ENCODE measurements at regions not wholly inside any gene's neighbourhood (a gene's known extent, or its start where the extent isn't known, plus 50 kb on each side); places are given as distances from the start of the nearest gene placed in this dataset.
"Not testable (repeated sequence)": the region's sequence is repeated elsewhere in the genome, so short reads cannot be mapped to it uniquely, and the experiment has no call there.

GRCh38 chr3:124075090-124075489, 83.2 kb upstream of the ROPN1 start:
- H3K27ac Mint-ChIP-seq; H3K4me1 Mint-ChIP-seq; H3K36me3 Mint-ChIP-seq; POLR2A ChIA-PET; H3K4me3 Mint-ChIP-seq; ATAC-seq (replicated peaks in 1 of 4); H3K4me3 ChIP-seq (ENCODE audit: control insufficient read depth in 1 of 2, extremely low read depth in 1 of 2, low read length in 1 of 2); DNase-seq; H3K9me3 Mint-ChIP-seq; CTCF ChIA-PET; H3K9me3 ChIP-seq; H3K36me3 ChIP-seq (ENCODE audit: control insufficient read depth in 2 of 2, extremely low read depth in 1 of 2, insufficient read depth in 1 of 2, low read length in 1 of 2); H3K27ac ChIP-seq (ENCODE audit: low read length); H3K4me1 ChIP-seq (ENCODE audit: control insufficient read depth in 1 of 2, extremely low read depth in 1 of 2, insufficient read depth in 2 of 2, low read length in 2 of 2): not testable (repeated sequence)
- H3K27me3 Mint-ChIP-seq: peaks cover 12 to 25% of the 10 kb centered on the region in 2 donors
- H3K27me3 ChIP-seq (replicated peaks in 1 of 2; ENCODE audit: control insufficient read depth in 2 of 2, extremely low read depth in 1 of 2, insufficient read depth in 2 of 2, low read length in 1 of 2): peaks cover 0 to 16% of the 10 kb centered on the region in 2 experiments
- no CpG with 5 or more reads among the region's 3 CpGs for WGBS (ENCODE audit: insufficient coverage)

- no peak overlapping the region for H3K27ac Mint-ChIP-seq
- Histone ChIP-seq H3K4me3 (ENCODE audit: control insufficient read depth in 1 of 2, extremely low read depth in 1 of 2, low read length in 1 of 2) (no peak overlapping the region), H3K27me3 (replicated peaks in 1 of 2; ENCODE audit: control insufficient read depth in 2 of 2, extremely low read depth in 1 of 2, insufficient read depth in 2 of 2, low read length in 1 of 2) (peaks cover 0 to 16% of the 10 kb centered on the region in 2 experiments), H3K9me3 (no peaks in the 10 kb centered on the region), H3K36me3 (ENCODE audit: control insufficient read depth in 2 of 2, extremely low read depth in 1 of 2, insufficient read depth in 1 of 2, low read length in 1 of 2) (no peaks in the 10 kb centered on the region), H3K27ac (ENCODE audit: low read length) (no peak overlapping the region), H3K4me1 (ENCODE audit: control insufficient read depth in 1 of 2, extremely low read depth in 1 of 2, insufficient read depth in 2 of 2, low read length in 2 of 2) (no peaks in the 10 kb centered on the region)
- no peak overlapping the region for H3K4me3 Mint-ChIP-seq
- no peaks in the 10 kb centered on the region for H3K4me1 Mint-ChIP-seq
- ATAC-seq (replicated peaks in 1 of 4) (no peak), DNase-seq (no peak)
- peaks cover 12 to 22% of the 10 kb centered on the region in 2 donors for H3K27me3 Mint-ChIP-seq
- WGBS (ENCODE audit: insufficient coverage): 86% methylated on average over 8 of the region's 9 CpGs
- ChIA-PET POLR2A (no interaction called here), CTCF (interaction anchor here in 1 of 2 donors (0.6 kb wide), 1 partner anchor 43 kb away, joined by 3 read pairs; no protein-coding TSS in a partner anchor)
- H3K9me3 Mint-ChIP-seq: no peaks in the 10 kb centered on the region
- H3K36me3 Mint-ChIP-seq: no peaks in the 10 kb centered on the region
Measured at GRCh38 chr3:124075753-124076152, 83.8 kb upstream of the ROPN1 start.

GRCh38 chr3:124076235-124076634, 84.3 kb upstream of the ROPN1 start:
- H3K9me3 Mint-ChIP-seq: no peaks in the 10 kb centered on the region
- no peaks in the 10 kb centered on the region for H3K4me1 ChIP-seq (ENCODE audit: control insufficient read depth in 1 of 2, extremely low read depth in 1 of 2, insufficient read depth in 2 of 2, low read length in 2 of 2)
- no peak for ATAC-seq (replicated peaks in 1 of 4)
- no peaks in the 10 kb centered on the region for H3K36me3 ChIP-seq (ENCODE audit: control insufficient read depth in 2 of 2, extremely low read depth in 1 of 2, insufficient read depth in 1 of 2, low read length in 1 of 2)
- CTCF ChIA-PET: interaction anchor here in 1 of 2 donors (0.6 kb wide), 1 partner anchor 43 kb away, joined by 3 read pairs; no protein-coding TSS in a partner anchor
- peaks cover 12 to 22% of the 10 kb centered on the region in 2 donors for H3K27me3 Mint-ChIP-seq
- no peak overlapping the region for H3K4me3 Mint-ChIP-seq
- POLR2A ChIA-PET: no interaction called here
- no peaks in the 10 kb centered on the region for H3K4me1 Mint-ChIP-seq
- H3K4me3 ChIP-seq (ENCODE audit: control insufficient read depth in 1 of 2, extremely low read depth in 1 of 2, low read length in 1 of 2): no peak overlapping the region
- H3K27ac Mint-ChIP-seq: no peak overlapping the region
- H3K36me3 Mint-ChIP-seq: no peaks in the 10 kb centered on the region
- peaks cover 0 to 16% of the 10 kb centered on the region in 2 experiments for H3K27me3 ChIP-seq (replicated peaks in 1 of 2; ENCODE audit: control insufficient read depth in 2 of 2, extremely low read depth in 1 of 2, insufficient read depth in 2 of 2, low read length in 1 of 2)
- no peak for DNase-seq
- no CpG with 5 or more reads among the region's 5 CpGs for WGBS (ENCODE audit: insufficient coverage)
- H3K9me3 ChIP-seq: no peaks in the 10 kb centered on the region
- no peak overlapping the region for H3K27ac ChIP-seq (ENCODE audit: low read length)

GRCh38 chr3:124078953-124079911, 87.3 kb upstream of the ROPN1 start:
- DNase-seq (peak in 1 of 35 experiments; percentile 29), ATAC-seq (replicated peaks in 1 of 4) (no peak)
- Histone ChIP-seq H3K9me3 (no peaks in the 10 kb centered on the region), H3K27me3 (replicated peaks in 1 of 2; ENCODE audit: control insufficient read depth in 2 of 2, extremely low read depth in 1 of 2, insufficient read depth in 2 of 2, low read length in 1 of 2) (peaks cover 0 to 14% of the 10 kb centered on the region in 2 experiments), H3K36me3 (ENCODE audit: control insufficient read depth in 2 of 2, extremely low read depth in 1 of 2, insufficient read depth in 1 of 2, low read length in 1 of 2) (no peaks in the 10 kb centered on the region), H3K4me3 (ENCODE audit: control insufficient read depth in 1 of 2, extremely low read depth in 1 of 2, low read length in 1 of 2) (no peak overlapping the region), H3K4me1 (ENCODE audit: control insufficient read depth in 1 of 2, extremely low read depth in 1 of 2, insufficient read depth in 2 of 2, low read length in 2 of 2) (no peaks in the 10 kb centered on the region), H3K27ac (ENCODE audit: low read length) (no peak overlapping the region)
- Mint-ChIP-seq H3K27ac (no peak overlapping the region), H3K4me1 (no peaks in the 10 kb centered on the region), H3K9me3 (no peaks in the 10 kb centered on the region), H3K36me3 (no peaks in the 10 kb centered on the region), H3K27me3 (peaks cover 12 to 14% of the 10 kb centered on the region in 2 donors), H3K4me3 (no peak overlapping the region)
- WGBS (ENCODE audit: insufficient coverage): 0% methylated on average over 1 of the region's 4 CpGs
- ChIA-PET CTCF (interaction anchor here (0.6 to 1.4 kb wide), 4 partner anchors 10 to 1577 kb away, joined by 3 to 5 read pairs (median 3); no protein-coding TSS in a partner anchor), POLR2A (no interaction called here)

GRCh38 chr3:124079912-124080276, 88.0 kb upstream of the ROPN1 start:
- Mint-ChIP-seq H3K4me3 (no peak overlapping the region), H3K27me3 (peaks cover 12 to 14% of the 10 kb centered on the region in 2 donors), H3K36me3 (no peaks in the 10 kb centered on the region), H3K9me3 (no peaks in the 10 kb centered on the region), H3K4me1 (no peaks in the 10 kb centered on the region), H3K27ac (no peak overlapping the region)
- ChIA-PET CTCF (interaction anchor here (0.6 to 1.4 kb wide), 4 partner anchors 9 to 1577 kb away, joined by 3 to 5 read pairs (median 3); no protein-coding TSS in a partner anchor), POLR2A (no interaction called here)
- Histone ChIP-seq H3K4me1 (ENCODE audit: control insufficient read depth in 1 of 2, extremely low read depth in 1 of 2, insufficient read depth in 2 of 2, low read length in 2 of 2) (no peaks in the 10 kb centered on the region), H3K27ac (ENCODE audit: low read length) (no peak overlapping the region), H3K36me3 (ENCODE audit: control insufficient read depth in 2 of 2, extremely low read depth in 1 of 2, insufficient read depth in 1 of 2, low read length in 1 of 2) (no peaks in the 10 kb centered on the region), H3K27me3 (replicated peaks in 1 of 2; ENCODE audit: control insufficient read depth in 2 of 2, extremely low read depth in 1 of 2, insufficient read depth in 2 of 2, low read length in 1 of 2) (peaks cover 0 to 14% of the 10 kb centered on the region in 2 experiments), H3K9me3 (no peaks in the 10 kb centered on the region), H3K4me3 (ENCODE audit: control insufficient read depth in 1 of 2, extremely low read depth in 1 of 2, low read length in 1 of 2) (no peak overlapping the region)
- WGBS (ENCODE audit: insufficient coverage): no CpG with 5 or more reads among the region's 2 CpGs
- DNase-seq (no peak), ATAC-seq (replicated peaks in 1 of 4) (no peak)

- no peaks in the 10 kb centered on the region for H3K36me3 ChIP-seq (ENCODE audit: control insufficient read depth in 2 of 2, extremely low read depth in 1 of 2, insufficient read depth in 1 of 2, low read length in 1 of 2)
- no peak overlapping the region for H3K27ac Mint-ChIP-seq
- ATAC-seq (replicated peaks in 1 of 4): no peak
- WGBS (ENCODE audit: insufficient coverage): no CpG with 5 or more reads among the region's 2 CpGs
- ChIA-PET CTCF (interaction anchor here in 1 of 2 donors (0.9 kb wide), 1 partner anchor 33 kb away, joined by 3 read pairs; no protein-coding TSS in a partner anchor), POLR2A (no interaction called here)
- H3K4me1 Mint-ChIP-seq: no peaks in the 10 kb centered on the region
- no peaks in the 10 kb centered on the region for H3K36me3 Mint-ChIP-seq
- H3K27me3 ChIP-seq (replicated peaks in 1 of 2; ENCODE audit: control insufficient read depth in 2 of 2, extremely low read depth in 1 of 2, insufficient read depth in 2 of 2, low read length in 1 of 2): peaks cover 0 to 6% of the 10 kb centered on the region in 2 experiments
- no peaks in the 10 kb centered on the region for H3K9me3 ChIP-seq
- H3K4me3 Mint-ChIP-seq: no peak overlapping the region
- H3K4me1 ChIP-seq (ENCODE audit: control insufficient read depth in 1 of 2, extremely low read depth in 1 of 2, insufficient read depth in 2 of 2, low read length in 2 of 2): no peaks in the 10 kb centered on the region
- DNase-seq: no peak
- H3K4me3 ChIP-seq (ENCODE audit: control insufficient read depth in 1 of 2, extremely low read depth in 1 of 2, low read length in 1 of 2): no peak overlapping the region
- H3K9me3 Mint-ChIP-seq: no peaks in the 10 kb centered on the region
- H3K27me3 Mint-ChIP-seq: peaks cover 6 to 22% of the 10 kb centered on the region in 2 donors
- H3K27ac ChIP-seq (ENCODE audit: low read length): no peak overlapping the region
Measured at GRCh38 chr3:124082343-124082742, 90.4 kb upstream of the ROPN1 start.

All from T-cell (primary cell).